Upper lobe of right lung (tissue), 1 donor: ENCODE measurements at regions not wholly inside any gene's neighbourhood (a gene's known extent, or its start where the extent isn't known, plus 50 kb on each side); places are given as distances from the start of the nearest gene placed in this dataset.

ENCODE experiments used
- ATAC-seq: fragments of 200-7000 bp; cut with Tn5 transposase; one replicate; pipeline ENCODE4 v1.9.1; 2020; ENCODE audit warnings: mild to moderate bottlenecking, moderate library complexity
- DNase-seq: peaks from one replicate; pipeline ENCODE4 v3.0.0-alpha.2; 2020
- H3K27ac ChIP-seq: fragments of 200-600 bp; one replicate; pipeline ENCODE4 v1.8.0; 2022
- H3K27me3 ChIP-seq: fragments of 200-600 bp; one replicate; pipeline ENCODE4 v1.8.0; 2022; ENCODE audit warnings: mild to moderate bottlenecking
- H3K36me3 ChIP-seq: fragments of 200-600 bp; one replicate; pipeline ENCODE4 v1.8.0; 2022
- H3K4me1 ChIP-seq: fragments of 200-600 bp; one replicate; pipeline ENCODE4 v1.8.0; 2022
- H3K4me3 ChIP-seq: fragments of 200-600 bp; one replicate; pipeline ENCODE4 v1.8.0; 2022; ENCODE audit warnings: mild to moderate bottlenecking
- H3K9me3 ChIP-seq: fragments of 200-600 bp; one replicate; pipeline ENCODE4 v1.8.0; 2022
- CTCF ChIP-seq: fragments of 200-600 bp; IDR thresholded peaks from one replicate; pipeline ENCODE4 v1.8.0; 2022; ENCODE audit warnings: antibody characterized with exemption
- intact Hi-C: fragments of 100-400 bp; cut with DNase I; formaldehyde crosslinking; loops from one replicate; pipeline ENCODE4 v1.11.0; 2022
- donor health status: DM: no; HTN: yes; CAD: no; lungs with severe emphysema.

GRCh38 chr12:98358144-98358543 lies 157.2 kb upstream of the TMPO start:
- Histone ChIP-seq H3K27ac (no peak overlapping the region), H3K4me3 (no peak overlapping the region), H3K9me3 (no peaks in the 10 kb centered on the region), H3K4me1 (no peaks in the 10 kb centered on the region), H3K36me3 (no peaks in the 10 kb centered on the region), H3K27me3 (no peaks in the 10 kb centered on the region)
- ATAC-seq = no peak
- no peak for DNase-seq
- intact Hi-C loops = no loop called here
- TF ChIP-seq CTCF = no peak

GRCh38 chr12:98359856-98360255 lies 155.5 kb upstream of the TMPO start:
- Histone ChIP-seq H3K9me3 (no peaks in the 10 kb centered on the region), H3K27me3 (no peaks in the 10 kb centered on the region), H3K4me3 (no peak overlapping the region), H3K27ac (no peak overlapping the region), H3K4me1 (no peaks in the 10 kb centered on the region), H3K36me3 (no peaks in the 10 kb centered on the region)
- intact Hi-C loops = no loop called here
- ATAC-seq (no peak), DNase-seq (no peak)
- no peak for TF ChIP-seq CTCF

- Histone ChIP-seq H3K27ac (no peak overlapping the region), H3K27me3 (no peaks in the 10 kb centered on the region), H3K4me1 (no peaks in the 10 kb centered on the region), H3K4me3 (no peak overlapping the region), H3K9me3 (no peaks in the 10 kb centered on the region), H3K36me3 (no peaks in the 10 kb centered on the region)
- DNase-seq (no peak), ATAC-seq (no peak)
- TF ChIP-seq CTCF = no peak
- intact Hi-C loops = no loop called here
Observed at GRCh38 chr12:98360401-98360800, 155.0 kb upstream of the TMPO start.

- H3K4me3 ChIP-seq = no peak overlapping the region
- no peak overlapping the region for H3K27ac ChIP-seq
- no peaks in the 10 kb centered on the region for H3K9me3 ChIP-seq
- DNase-seq (no peak), ATAC-seq (no peak)
- no peaks in the 10 kb centered on the region for H3K4me1 ChIP-seq
- no peaks in the 10 kb centered on the region for H3K36me3 ChIP-seq
- TF ChIP-seq CTCF = no peak
- intact Hi-C loops = no loop called here
- no peaks in the 10 kb centered on the region for H3K27me3 ChIP-seq
Observed at GRCh38 chr12:98369581-98369980, 145.8 kb upstream of the TMPO start.

GRCh38 chr12:98370976-98371375 lies 144.4 kb upstream of the TMPO start:
- no peak for TF ChIP-seq CTCF
- no peaks in the 10 kb centered on the region for H3K9me3 ChIP-seq
- no peak overlapping the region for H3K4me3 ChIP-seq
- H3K36me3 ChIP-seq = no peaks in the 10 kb centered on the region
- H3K27ac ChIP-seq = no peak overlapping the region
- H3K4me1 ChIP-seq = no peaks in the 10 kb centered on the region
- intact Hi-C loops = no loop called here
- ATAC-seq (no peak), DNase-seq (no peak)
- H3K27me3 ChIP-seq = no peaks in the 10 kb centered on the region

GRCh38 chr12:98371419-98371818 lies 144.0 kb upstream of the TMPO start:
- Histone ChIP-seq H3K36me3 (no peaks in the 10 kb centered on the region), H3K27me3 (no peaks in the 10 kb centered on the region), H3K27ac (no peak overlapping the region), H3K4me1 (no peaks in the 10 kb centered on the region), H3K9me3 (no peaks in the 10 kb centered on the region), H3K4me3 (no peak overlapping the region)
- DNase-seq (no peak), ATAC-seq (no peak)
- intact Hi-C loops = no loop called here
- TF ChIP-seq CTCF = no peak
